CD4-positive, alpha-beta T cell treated with Interleukin-12 subunit alpha and Interleukin-12 subunit beta, for 1 hour (primary cell): ENCODE measurements at regions not wholly inside any gene's neighbourhood (a gene's known extent, or its start where the extent isn't known, plus 50 kb on each side); places are given as distances from the start of the nearest gene placed in this dataset.

Experiments
- DNase-seq: peaks from one replicate; pipeline ENCODE4 v3.0.0-alpha.2; 2020

GRCh38 chr14:62599616-62600385 lies 445.5 kb downstream of the KCNH5 start:
- no peak for DNase-seq

GRCh38 chr14:62602712-62603111 lies 442.5 kb downstream of the KCNH5 start:
- no peak for DNase-seq

GRCh38 chr14:62604524-62604923 lies 440.7 kb downstream of the KCNH5 start:
- no peak for DNase-seq

GRCh38 chr14:62614122-62614521 lies 431.1 kb downstream of the KCNH5 start:
- DNase-seq, result no peak

GRCh38 chr14:62616668-62617067 lies 428.6 kb downstream of the KCNH5 start:
- DNase-seq, result no peak

- DNase-seq, result no peak
Observed at GRCh38 chr14:62626416-62626815, 418.8 kb downstream of the KCNH5 start.

- DNase-seq, result no peak
Observed at GRCh38 chr14:62629176-62629725, 416.0 kb downstream of the KCNH5 start.

GRCh38 chr14:62631176-62631575 lies 414.1 kb downstream of the KCNH5 start:
- DNase-seq, result no peak

- no peak for DNase-seq
Observed at GRCh38 chr14:62632771-62633170, 412.5 kb downstream of the KCNH5 start.

- no peak for DNase-seq
Observed at GRCh38 chr14:62645649-62646048, 399.6 kb downstream of the KCNH5 start.
